Fibroblast of skin of right biceps (primary cell): ENCODE measurements at regions not wholly inside any gene's neighbourhood (a gene's known extent, or its start where the extent isn't known, plus 50 kb on each side); places are given as distances from the start of the nearest gene placed in this dataset.
A peak's percentile ranks its signal among the peaks of the same experiment; 100 is the strongest.
"Not testable (repeated sequence)": the region's sequence is repeated elsewhere in the genome, so short reads cannot be mapped to it uniquely, and the experiment has no call there.

ENCODE experiments used
- DNase-seq: peaks from one replicate; pipeline ENCODE4 v3.0.0-alpha.2; 2013

- DNase-seq, result not testable (repeated sequence)
These were observed 102.6 kb upstream of the OTOS start for GRCh38 chr2:240243049-240243448.

- no peak for DNase-seq
These were observed 104.1 kb upstream of the OTOS start for GRCh38 chr2:240244543-240244942.

- DNase-seq, result no peak
These were observed 104.7 kb upstream of the OTOS start for GRCh38 chr2:240245184-240245583.

DNA sequence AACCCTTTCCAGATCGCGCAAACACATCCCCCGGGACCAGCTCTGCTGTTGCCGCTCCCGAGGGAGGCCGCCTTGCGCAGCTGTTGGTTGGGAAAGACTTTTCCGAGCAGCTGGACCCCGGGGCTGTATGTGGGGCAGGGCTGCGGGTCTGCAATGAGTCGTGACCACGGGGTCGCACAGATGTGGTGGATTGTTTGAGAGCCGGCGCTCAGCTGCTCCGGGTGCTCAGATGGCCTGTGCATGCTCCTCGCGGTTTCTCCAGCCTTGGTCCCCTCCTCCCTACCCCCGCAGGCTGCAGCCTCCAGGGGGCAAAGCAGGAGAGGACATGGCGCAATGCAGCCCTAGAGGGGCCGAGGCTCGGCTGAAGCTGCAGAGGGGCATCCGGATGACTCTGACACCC is 105.2 kb upstream of the OTOS start:
- no peak for DNase-seq

GRCh38 chr2:240246173-240246820 is 105.8 kb upstream of the OTOS start:
- DNase-seq, result no peak

DNA sequence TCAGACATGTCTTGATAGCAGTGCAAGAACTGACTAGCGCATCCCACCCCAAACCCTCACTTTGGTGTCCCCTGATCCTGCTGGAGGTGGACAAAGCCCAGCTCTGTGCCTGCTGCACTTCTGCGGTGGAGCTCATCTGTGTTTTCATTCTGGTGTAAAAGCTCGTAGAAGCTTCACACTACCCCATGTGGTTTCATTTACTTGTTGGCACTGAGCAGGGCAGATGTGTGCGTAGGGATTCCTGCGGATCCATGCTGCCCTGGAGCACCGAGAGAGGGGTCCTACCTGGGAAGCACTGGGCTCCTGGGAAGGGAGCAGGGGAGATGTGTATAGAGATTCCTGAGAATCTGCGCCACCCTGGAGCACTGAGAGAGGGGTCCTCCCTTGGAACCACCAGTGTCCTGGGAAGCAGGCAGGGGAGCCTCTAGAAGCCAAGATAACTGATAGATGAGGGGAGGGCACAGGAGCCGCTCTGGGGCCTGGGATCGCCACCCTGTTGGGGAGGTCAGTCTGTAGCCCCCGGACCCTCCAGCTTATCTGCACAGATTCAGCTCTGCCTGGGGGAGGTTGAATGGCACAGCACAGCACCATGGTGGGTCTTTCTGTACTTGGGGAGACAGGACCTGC is 106.9 kb upstream of the OTOS start:
- no peak for DNase-seq

DNA sequence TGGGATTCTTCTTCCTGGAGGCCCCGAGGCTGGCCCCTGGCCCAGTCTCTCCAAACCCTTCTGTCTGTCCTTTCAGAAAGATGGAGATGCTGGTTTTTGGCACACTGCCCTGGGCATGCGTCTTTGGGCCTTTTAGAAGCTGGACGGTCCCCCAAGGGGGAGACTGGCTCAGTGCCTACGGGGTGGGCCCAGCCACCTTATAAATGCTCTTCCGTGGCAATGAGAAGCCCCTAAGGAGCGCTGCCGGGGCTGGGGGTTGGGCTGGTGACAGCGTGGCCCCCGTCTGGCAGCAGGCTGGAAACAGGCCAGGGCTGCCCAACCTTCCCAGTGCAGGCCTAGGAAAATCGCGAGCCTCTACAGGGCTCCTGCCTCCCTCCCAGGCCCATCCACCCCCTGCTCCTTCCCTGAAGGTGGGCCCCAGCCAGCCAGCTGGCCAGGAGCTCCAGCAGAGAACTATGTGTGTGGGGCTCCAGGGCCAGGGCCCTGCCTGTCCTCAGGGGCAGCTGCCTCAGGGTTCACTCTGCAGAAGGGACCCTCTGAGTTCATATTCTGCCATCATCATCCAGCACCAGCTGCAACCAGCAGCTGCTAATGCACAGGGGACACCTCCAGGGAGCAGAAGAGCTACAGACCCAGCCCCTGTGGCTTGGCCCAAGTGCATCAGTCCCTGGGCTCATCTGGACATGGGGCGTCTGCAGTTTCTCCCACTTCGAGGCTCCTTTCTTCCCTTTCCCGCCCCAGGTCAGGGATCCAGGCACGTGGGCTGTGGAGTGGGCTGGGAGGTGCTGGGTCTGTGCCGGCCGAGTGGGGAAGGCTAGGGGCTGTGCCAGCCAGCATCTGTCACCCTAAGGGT is 107.6 kb upstream of the OTOS start:
- no peak for DNase-seq

GRCh38 chr2:240248721-240249422 is 108.4 kb upstream of the OTOS start:
- DNase-seq, result no peak

DNA sequence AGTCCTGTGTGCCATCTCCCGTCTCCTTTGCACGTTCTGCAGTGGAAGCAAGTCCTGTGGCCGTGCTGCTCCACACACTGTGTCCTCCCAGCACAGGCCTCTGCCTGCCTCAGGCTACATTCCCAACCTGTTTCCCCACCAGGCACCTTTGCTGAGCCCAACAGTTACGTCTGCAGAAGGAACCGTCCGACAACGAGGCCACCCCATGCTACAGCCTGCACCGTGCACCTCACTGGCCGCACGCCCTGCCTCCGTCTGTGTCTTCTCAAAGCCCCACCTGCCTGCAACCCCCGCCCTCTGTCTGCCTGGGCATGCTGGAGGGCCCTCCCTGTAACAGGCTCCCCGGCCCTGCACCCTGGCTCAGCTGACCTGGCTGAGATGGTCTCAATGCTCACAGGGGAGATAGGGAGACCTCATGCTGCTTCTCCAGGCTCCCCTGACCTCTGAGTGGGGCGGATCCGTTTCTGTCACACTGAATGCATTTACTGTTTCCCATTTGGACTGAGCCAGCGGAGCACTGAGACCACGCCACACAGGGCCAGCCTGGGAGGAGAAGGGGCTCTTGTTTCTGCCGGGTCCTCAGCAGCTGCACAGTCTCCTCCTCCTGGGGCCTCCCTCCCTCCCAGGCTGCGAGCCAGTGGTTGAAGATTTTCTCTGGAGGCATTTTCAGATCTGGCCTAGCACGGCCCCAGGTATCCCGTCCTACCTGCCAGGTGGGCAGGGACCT is 109.1 kb upstream of the OTOS start:
- DNase-seq, result no peak

- no peak for DNase-seq
These were observed 109.9 kb upstream of the OTOS start for GRCh38 chr2:240250150-240250984.

GRCh38 chr2:240250985-240251847 is 110.8 kb upstream of the OTOS start:
- peak; percentile 59 for DNase-seq

- no peak for DNase-seq
These were observed 111.4 kb upstream of the OTOS start for GRCh38 chr2:240251848-240252190.

DNA sequence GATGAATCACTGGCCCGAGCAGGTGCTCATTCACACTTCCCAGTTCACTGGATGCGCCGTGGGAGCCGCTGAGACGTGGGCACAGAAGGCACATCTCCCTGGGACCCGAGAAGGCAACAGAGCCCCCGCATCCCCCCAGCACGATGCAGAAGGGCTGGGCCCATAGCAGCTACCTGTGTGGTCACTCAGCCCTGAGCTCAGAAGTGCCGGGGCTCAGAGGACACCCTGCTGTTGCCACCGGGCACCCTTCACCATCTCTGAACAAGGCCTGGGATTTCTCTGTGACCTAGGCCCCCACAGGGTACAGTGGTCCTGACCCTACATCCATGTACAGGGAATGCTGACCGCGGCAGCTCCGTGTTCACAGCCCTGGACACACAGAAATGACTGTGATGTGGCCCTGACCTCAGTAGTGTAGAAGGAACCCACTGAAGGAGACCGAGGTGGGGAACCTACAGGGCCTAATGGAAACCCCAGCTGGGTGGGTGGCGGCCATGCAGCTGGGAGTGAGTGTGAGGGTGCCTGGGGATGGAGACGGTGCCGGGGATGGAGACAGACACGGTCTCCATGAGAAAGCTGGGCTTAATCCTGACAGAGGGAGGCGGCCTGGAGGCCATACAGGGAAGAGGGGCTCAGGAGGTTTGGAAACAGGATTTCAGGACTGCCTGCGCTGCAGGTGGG is 111.9 kb upstream of the OTOS start:
- DNase-seq, result no peak

- DNase-seq, result no peak
These were observed 112.5 kb upstream of the OTOS start for GRCh38 chr2:240252872-240253511.

- no peak for DNase-seq
These were observed 113.2 kb upstream of the OTOS start for GRCh38 chr2:240253583-240254145.

- no peak for DNase-seq
These were observed 114.1 kb upstream of the OTOS start for GRCh38 chr2:240254337-240255164.

DNA sequence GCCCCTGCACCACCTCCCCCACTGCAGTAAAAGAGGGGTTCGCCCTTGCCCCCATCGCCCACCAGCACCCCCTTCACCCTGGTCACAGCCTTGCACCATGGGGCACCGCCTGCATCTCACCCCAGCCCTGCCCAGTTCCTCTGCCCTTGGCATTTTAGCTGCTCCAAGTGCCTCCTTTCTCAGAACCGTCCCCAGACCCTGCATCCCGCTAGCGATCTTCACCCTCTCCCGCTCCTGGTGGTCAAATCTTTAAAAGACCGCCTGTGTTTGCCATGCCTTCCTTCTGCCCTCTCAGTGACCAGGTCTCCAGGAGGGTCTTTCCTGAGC is 114.7 kb upstream of the OTOS start:
- no peak for DNase-seq
